Hematopoietic multipotent progenitor cell treated with erythropoietin and hydrocortisone succinate and interleukin-3 and kit ligand, for 4 days (in vitro differentiated cells): ENCODE measurements at regions not wholly inside any gene's neighbourhood (a gene's known extent, or its start where the extent isn't known, plus 50 kb on each side); places are given as distances from the start of the nearest gene placed in this dataset.

ENCODE experiments used
- DNase-seq: peaks from one replicate; pipeline ENCODE4 v3.0.0-alpha.2; 2015

DNA sequence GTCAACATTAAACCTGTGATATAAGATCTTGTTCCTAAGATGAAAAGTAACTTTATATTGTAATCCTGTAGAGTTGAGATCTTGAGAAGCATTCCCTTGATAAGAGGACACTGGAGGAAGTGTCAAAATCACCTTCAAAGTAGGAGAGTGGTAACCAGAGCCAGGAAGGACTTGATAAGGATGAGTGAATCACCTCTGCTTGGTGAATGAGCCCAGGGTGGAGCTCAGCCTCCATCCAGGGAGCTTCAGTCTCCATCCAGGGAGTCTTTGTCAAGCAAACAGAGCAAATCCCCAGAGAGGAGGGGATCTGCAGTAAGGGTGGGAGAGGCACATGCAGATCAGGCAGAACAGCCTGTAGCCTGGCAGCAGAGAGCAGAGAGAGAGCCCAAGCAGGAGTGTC lies 167.1 kb upstream of the SIX2 start:
- DNase-seq: no peak

DNA sequence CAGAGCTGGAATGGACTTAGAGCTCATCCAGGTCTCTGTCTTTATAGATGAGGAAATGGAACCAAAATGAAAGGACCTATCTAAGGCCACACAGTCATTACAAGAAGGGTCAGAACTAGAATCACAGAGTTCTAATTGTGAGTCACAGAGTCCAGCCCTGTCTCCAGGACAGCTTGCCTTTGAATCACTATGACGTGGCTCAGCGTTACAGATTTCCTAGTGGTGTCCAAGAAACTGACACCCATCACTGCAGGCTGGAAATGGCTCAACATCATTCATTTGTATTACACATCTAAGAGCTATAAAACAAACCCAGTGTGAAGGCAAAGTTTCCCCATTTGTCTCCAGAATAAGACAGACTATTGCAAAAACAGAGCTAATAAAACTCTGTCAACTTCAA lies 164.3 kb upstream of the SIX2 start:
- no peak for DNase-seq

GRCh38 chr2:45172760-45173392 lies 163.6 kb upstream of the SIX2 start:
- DNase-seq: no peak

DNA sequence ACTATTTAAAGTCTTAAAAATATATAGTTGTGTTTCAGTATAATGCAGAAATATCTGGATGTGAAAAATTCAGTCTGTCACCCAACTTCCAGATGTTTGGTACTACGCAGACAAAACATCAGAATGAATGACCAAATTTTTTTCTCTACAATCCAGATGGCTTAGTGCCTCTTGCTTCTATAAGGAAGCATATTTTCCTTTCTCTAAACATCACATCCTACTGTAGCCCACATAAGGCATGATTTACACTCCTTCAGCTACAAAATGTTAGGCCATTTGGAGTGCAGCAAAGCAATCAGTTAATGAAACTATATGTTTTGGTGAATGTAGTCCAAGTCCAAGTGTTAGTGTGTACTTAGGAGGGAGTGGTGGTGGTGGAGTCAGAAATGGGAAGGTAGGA lies 162.9 kb upstream of the SIX2 start:
- no peak for DNase-seq

DNA sequence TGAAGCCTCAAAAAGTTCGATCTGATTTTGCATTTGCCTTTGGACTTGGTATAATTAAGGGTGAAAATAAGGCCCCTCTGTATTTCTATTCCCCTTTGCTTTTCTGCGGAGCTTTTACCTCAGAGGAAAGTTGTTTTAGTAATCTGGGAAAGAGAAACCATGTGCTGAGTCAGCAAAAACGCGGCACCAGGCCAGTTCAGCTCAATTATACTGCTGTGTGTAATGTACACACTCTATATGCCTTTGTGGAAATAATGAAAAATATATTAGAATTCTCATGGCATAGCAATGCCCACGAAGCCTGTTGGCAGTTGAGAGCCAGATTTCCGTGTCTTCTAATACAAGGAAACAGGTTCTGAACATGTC lies 161.9 kb upstream of the SIX2 start:
- no peak for DNase-seq

GRCh38 chr2:45170191-45171135 lies 161.2 kb upstream of the SIX2 start:
- peak; percentile 17 for DNase-seq

- DNase-seq: peak; percentile 28
These were observed 160.3 kb upstream of the SIX2 start for GRCh38 chr2:45169339-45170190.

DNA sequence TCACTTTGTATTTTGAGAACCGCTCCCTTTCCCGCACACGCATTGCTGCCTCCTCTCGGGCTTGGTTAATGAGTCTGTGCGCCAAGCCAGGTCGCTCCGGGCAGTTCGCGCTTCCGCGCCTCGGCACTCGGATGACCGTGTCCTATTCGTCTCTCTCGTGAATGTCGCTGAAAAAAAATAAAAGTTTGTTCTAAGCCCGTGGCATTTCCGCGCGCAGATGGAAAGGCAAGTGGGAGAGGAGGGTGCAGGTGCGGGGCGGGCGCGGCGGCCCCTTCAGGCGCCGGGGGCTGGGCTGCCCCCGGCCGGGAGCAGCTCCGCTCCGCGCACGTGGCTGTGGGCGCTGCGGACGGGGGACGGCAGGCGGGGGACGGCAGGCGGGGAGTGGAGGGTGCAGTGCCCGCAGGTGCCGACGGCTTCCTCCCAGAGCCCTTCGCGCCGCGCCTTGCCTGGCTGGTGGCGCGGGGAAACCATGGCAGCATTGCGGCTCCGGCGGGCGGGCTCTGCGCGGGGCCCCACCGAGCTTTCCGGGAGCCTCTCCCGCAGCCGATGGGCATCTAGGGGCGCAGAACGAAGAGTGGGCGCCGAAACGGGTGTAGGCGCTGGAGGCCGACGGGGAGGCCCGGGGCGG lies 159.6 kb upstream of the SIX2 start:
- peak; percentile 27 for DNase-seq

DNA sequence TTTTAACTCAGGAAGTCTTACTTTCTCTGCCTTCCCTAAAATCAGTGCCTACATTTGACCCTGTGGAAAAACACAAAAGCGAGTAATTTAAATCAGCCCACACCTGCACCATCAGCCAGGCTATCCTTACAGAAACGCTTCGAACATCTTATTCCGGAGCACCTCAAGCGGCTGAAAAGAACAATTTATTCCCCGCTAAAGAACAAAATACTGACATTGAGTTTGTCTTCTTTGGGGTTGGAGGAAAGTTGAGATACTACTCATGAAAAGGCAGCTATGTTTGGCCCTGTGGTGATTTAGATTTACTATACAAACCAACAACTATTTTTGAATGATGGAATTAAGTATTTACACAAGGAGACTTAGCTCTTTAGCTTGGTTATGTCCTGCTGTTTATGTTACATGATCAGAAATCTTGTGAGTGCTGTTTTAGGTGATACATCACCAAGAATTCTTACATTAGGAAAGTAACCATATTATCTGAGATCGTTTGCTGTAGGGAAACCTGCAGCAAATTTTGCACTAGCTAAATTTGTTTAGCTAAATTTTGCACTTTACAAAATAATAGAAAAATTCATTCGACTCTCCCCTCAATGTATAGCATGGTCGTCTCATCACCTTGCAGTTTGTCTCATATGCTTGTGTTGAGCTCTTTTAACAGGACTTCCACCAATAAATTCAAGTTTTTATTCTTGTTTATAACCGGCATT lies 158.8 kb upstream of the SIX2 start:
- no peak for DNase-seq

DNA sequence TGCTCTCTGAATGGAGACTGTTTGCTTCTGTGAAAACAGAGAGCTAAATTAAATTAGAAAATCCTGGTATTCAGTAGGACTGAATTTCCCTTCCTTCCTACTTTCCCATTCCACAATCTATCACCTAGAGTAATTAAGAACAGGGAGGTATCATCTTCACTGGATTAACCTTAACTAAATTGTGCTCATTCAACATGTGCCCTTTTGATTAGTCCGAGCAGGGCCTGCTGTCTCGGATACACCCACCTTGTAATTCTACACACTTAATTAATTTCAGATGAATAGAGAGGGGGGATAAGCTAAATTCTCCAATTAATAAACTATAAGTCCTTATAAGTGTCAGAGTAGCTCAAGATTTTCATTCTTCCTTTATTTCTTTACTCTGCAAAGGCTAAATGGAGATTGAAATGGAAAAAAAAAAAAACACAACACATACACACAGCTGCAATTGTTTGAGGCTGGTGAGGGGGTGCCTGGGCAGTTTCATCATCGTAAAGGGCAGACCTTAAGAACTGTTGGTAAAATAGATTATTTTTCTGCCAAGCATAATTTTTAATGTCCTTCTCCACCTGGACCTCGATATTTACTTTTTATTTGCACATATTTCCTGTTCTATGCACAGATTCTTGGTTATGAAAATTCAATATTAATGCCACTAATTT lies 157.1 kb upstream of the SIX2 start:
- DNase-seq: no peak

- no peak for DNase-seq
These were observed 153.5 kb upstream of the SIX2 start for GRCh38 chr2:45162711-45163110.

DNA sequence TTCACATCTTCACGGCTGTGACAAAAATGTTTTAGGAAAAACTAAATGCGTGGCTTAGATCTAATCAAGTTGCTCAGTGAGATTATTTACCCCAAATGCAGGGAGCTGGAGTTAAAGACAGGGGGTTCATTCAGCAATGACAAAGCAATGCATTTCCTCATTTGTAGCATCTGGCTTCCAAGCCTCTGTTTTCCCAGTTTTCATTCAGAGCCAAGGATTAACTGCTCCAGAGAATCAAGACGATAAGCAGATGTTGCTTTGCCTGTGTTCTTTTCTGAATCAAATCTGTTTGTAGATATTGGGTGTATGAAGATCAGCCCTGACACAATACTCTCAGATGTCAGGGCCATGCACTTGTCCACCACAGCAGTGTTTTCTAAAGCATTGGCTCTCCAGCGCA lies 147.4 kb upstream of the SIX2 start:
- DNase-seq: no peak

DNA sequence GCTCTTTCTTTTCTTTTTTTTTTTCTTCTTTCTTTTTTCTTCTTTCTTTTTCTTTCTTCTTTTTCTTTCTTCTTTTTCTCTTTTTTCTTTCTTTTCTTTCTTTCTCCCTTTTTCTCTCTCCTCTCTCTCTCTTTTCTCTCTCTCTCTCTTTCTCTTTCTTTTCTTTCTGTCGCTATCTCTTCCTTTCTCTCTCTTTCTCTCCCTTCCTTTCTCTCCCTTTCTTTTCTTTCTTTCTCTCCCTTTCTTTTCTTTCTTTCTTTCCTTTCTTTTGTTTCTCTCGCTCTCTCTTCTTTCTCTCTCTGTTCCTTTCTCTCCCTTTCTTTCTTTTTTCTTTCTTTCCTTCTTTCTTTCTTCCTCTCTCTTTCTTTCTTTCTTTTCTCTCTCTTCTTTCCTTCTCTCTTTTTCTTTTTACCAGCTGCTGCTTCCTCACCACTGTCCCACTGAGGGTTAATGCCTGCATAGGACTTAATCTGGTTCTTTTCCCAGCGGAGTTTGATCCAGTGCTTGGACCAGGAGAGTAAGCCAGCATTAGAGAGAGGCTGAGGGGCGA lies 145.4 kb upstream of the SIX2 start:
- DNase-seq: no peak

DNA sequence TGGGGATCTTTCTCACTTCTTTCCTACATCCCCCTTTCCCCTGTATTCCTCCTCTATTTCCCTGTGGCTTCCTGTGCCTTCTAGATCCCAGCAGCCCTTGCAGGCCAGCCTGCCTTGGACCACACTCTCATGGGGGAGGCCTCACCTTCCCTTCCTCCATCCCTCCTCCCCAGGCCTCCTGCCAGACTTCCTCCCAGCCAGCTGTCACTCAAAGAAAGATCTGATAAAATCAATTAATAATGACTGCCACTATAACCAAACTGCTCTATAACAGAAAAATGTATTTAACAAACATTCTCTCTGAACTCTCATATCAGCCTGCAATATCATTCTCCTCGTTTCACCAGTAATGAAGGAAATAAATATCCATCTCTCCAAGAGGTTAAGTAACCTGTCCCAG lies 144.9 kb upstream of the SIX2 start:
- DNase-seq: no peak

- DNase-seq: no peak
These were observed 143.9 kb upstream of the SIX2 start for GRCh38 chr2:45153121-45153520.

- no peak for DNase-seq
These were observed 143.4 kb upstream of the SIX2 start for GRCh38 chr2:45152691-45153090.

DNA sequence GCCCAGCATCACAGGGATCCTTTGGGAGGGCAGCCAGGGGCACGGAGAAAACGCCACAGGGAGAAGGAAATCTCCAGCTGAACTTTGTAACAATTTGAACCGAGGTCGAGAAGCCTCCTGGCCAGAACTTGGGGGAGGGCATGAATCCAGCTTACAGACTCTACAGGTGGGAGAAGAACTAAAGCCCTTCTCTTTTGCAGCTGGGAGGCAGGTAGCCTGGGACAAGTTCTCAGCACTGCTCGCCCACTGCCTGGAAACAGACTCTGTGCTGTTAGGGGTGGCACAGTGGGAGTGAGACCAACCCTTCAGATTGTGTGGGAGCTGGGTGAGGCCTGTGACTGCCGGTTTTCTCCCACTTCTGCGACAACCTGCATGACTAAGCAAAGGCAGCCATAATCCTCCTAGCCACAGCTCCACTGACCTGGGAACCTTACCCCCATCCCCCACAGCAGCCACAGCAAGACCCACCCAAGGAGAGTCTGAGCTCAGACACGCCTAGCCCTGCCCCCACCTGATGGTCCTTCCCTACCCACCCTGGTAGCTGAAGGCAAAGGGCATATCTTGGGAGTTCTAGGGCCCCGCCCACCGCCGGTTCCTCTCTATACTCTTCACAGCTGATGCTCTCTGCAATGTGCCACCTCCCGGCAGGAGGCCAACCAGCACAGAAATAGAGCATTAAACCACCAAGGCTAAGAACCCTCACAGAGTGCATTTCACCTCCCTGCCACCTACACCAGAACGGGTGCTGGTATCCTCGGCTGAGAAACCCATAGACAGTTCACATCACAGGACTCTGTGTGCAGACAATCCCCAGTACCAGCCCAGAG lies 136.0 kb upstream of the SIX2 start:
- no peak for DNase-seq

- no peak for DNase-seq
These were observed 132.9 kb upstream of the SIX2 start for GRCh38 chr2:45141883-45142866.

GRCh38 chr2:45140675-45141074 lies 131.4 kb upstream of the SIX2 start:
- no peak for DNase-seq
